ENCODE measurements at regions not wholly inside any gene's neighbourhood (a gene's known extent, or its start where the extent isn't known, plus 50 kb on each side); places are given as distances from the start of the nearest gene placed in this dataset.

DNA sequence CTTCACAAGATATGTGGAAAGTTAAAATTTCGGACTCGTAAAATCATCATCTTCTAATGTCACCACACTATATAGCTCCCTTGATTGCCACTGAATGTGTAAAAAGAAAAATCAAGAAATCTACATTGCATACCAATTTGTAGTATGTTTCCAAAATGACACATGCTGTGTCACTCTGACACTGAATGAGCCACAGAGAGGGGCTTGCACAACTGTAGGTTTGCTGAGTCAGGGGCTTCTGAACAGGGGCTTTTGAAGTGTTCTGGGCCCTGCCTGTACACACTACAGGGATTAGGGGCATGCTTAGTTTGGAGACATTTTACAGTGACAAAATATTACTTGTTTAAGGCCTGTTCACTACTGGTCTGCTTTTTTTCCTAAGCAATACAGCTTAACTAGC lies 234.4 kb upstream of the GRAMD2B start:
- TF ChIP-seq, protein P1, sequence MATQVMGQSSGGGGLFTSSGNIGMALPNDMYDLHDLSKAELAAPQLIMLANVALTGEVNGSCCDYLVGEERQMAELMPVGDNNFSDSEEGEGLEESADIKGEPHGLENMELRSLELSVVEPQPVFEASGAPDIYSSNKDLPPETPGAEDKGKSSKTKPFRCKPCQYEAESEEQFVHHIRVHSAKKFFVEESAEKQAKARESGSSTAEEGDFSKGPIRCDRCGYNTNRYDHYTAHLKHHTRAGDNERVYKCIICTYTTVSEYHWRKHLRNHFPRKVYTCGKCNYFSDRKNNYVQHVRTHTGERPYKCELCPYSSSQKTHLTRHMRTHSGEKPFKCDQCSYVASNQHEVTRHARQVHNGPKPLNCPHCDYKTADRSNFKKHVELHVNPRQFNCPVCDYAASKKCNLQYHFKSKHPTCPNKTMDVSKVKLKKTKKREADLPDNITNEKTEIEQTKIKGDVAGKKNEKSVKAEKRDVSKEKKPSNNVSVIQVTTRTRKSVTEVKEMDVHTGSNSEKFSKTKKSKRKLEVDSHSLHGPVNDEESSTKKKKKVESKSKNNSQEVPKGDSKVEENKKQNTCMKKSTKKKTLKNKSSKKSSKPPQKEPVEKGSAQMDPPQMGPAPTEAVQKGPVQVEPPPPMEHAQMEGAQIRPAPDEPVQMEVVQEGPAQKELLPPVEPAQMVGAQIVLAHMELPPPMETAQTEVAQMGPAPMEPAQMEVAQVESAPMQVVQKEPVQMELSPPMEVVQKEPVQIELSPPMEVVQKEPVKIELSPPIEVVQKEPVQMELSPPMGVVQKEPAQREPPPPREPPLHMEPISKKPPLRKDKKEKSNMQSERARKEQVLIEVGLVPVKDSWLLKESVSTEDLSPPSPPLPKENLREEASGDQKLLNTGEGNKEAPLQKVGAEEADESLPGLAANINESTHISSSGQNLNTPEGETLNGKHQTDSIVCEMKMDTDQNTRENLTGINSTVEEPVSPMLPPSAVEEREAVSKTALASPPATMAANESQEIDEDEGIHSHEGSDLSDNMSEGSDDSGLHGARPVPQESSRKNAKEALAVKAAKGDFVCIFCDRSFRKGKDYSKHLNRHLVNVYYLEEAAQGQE (IDR thresholded peaks at IDR 0.05; ENCODE audit: low read depth), result no peak
- TF ChIP-seq TEAD4 (IDR thresholded peaks at IDR 0.05) (no peak), CREB1 (IDR thresholded peaks at IDR 0.05; ENCODE audit: low read depth) (no peak), EP300 (IDR thresholded peaks at IDR 0.05; ENCODE audit: borderline replicate concordance) (no peak), YY1 (IDR thresholded peaks at IDR 0.05; ENCODE audit: low read depth) (no peak)
